Fibroblast of mammary gland (primary cell): ENCODE measurements at regions not wholly inside any gene's neighbourhood (a gene's known extent, or its start where the extent isn't known, plus 50 kb on each side); places are given as distances from the start of the nearest gene placed in this dataset.

Experiments
- DNase-seq: peaks from one replicate; pipeline ENCODE4 v3.0.0-alpha.2; 2010; ENCODE audit warnings: low read depth
- H3K4me3 ChIP-seq: 2 replicates; pipeline ENCODE4 v1.5.1; 2011; ENCODE audit warnings: low read depth, mild to moderate bottlenecking, low read length, moderate library complexity; ENCODE audit not compliant: control insufficient read depth
- TF ChIP-seq, protein P1 (sequence below): conservative IDR thresholded peaks from 2 replicates; pipeline ENCODE4 v1.5.1; 2011; ENCODE audit warnings: low read depth, low read length, inconsistent platforms; ENCODE audit not compliant: control insufficient read depth, insufficient read depth

DNA sequence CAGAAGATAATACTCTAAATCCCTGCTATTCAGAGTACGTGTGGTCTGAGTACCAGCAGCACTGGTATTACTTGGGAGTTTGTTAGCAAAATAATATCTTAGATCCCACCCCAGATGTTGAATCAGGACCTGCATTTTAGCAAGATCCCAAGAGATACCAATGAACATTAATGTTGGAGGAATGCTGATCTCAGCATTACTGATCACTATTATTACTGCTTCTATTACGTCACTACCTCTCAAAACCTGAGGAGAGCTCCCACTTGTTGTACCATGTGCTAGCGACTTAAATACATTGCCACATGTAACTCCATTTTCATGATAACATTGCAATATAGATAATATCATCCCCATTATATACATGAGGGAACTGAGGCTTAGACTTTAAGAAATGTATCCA lies 185.2 kb downstream of the SPRY1 start:
- no peak overlapping the region for H3K4me3 ChIP-seq
- no peak for DNase-seq
- TF ChIP-seq, protein P1, sequence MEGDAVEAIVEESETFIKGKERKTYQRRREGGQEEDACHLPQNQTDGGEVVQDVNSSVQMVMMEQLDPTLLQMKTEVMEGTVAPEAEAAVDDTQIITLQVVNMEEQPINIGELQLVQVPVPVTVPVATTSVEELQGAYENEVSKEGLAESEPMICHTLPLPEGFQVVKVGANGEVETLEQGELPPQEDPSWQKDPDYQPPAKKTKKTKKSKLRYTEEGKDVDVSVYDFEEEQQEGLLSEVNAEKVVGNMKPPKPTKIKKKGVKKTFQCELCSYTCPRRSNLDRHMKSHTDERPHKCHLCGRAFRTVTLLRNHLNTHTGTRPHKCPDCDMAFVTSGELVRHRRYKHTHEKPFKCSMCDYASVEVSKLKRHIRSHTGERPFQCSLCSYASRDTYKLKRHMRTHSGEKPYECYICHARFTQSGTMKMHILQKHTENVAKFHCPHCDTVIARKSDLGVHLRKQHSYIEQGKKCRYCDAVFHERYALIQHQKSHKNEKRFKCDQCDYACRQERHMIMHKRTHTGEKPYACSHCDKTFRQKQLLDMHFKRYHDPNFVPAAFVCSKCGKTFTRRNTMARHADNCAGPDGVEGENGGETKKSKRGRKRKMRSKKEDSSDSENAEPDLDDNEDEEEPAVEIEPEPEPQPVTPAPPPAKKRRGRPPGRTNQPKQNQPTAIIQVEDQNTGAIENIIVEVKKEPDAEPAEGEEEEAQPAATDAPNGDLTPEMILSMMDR: no peak

DNA sequence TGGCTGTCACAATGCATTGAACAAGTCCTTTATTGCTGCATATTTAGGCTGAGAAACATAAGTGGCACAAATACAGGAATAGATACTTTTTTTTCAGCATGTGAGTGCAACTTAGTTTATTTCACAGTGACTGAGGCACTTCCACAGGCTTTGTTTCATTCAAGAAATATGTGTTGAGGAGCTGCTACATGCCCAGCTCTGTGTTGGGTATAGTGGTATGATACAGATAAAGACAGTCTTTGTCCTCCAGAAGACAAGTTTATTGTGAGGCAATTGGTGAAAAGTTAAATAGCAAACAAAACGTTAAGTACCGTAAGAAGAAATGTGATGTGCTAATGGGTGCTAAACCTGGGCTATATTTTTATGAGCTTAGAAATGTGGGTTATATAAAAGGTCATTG lies 186.4 kb downstream of the SPRY1 start:
- TF ChIP-seq, protein P1: no peak
- DNase-seq: no peak
- no peak overlapping the region for H3K4me3 ChIP-seq

DNA sequence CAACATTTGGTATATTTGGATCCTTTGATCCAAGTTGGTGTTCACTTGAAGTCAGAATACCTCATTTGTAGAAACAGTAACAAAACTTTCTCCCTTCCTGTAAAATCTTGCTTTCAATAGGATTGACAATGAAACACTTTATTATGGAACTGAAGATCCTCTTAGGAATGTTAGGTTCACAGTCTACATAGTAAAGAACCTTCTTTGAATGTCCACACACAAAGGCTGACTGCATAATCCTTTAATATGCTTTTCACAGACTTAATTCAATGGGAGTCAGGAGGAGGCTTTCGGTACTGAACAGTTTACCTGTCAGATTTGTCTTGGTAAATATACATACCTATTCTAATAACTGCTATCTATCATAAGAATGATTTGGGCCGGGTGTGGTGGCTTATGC lies 188.5 kb downstream of the SPRY1 start:
- DNase-seq: no peak
- TF ChIP-seq, protein P1: no peak
- H3K4me3 ChIP-seq: no peak overlapping the region

DNA sequence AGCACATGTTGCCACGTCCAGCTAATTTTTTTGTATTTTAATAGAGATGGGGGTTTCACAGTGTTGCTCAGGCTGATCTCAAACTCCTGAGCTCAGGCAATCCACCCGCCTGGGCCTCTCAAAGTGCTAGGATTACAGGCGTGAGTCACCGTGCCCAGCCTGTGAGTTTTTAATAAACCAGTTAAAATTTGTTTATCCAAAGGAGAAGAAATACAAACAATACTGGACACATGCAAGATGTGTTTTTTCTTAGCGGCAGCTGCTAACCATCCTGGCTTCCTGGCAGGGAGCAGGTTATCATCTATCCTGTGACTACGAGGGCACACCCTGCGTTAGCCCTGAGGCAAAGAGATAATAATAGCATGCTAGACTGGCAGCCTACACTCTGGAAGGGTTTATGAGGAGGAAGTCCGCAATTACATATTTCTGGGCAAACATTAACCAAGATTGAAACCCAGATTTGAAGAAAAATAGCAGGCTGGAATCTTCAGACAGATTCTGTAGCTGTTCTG lies 191.4 kb downstream of the SPRY1 start:
- no peak for DNase-seq
- no peak overlapping the region for H3K4me3 ChIP-seq
- TF ChIP-seq, protein P1: no peak

DNA sequence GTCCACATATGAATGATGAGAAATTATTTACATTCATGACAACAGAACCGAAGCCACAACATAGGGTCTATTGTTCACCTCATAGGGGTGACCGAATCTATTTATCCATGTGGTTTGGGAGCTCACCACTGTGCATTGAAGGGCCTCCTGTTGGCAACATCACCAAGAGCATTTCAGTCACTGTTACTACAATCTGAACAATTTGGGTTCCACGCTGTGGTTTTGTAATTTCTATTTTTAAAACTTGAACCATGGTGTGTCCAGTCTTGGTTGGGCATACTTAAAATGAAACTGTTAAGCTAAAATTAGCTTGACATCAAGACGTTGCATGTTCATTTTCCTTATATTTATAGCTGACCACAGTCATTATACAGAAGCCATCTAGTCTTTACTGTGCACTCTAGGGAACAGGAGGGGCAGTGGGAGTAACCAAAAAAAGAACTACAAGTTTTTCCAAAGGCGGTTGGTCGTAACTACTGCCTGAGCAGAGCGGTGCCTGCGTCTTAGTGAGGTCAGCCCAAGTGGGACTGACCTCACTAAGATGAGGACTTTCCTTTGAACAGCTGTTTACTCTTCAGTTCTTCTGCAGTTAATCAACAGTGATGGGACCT lies 192.1 kb downstream of the SPRY1 start:
- no peak overlapping the region for H3K4me3 ChIP-seq
- no peak for DNase-seq
- TF ChIP-seq, protein P1: no peak

DNA sequence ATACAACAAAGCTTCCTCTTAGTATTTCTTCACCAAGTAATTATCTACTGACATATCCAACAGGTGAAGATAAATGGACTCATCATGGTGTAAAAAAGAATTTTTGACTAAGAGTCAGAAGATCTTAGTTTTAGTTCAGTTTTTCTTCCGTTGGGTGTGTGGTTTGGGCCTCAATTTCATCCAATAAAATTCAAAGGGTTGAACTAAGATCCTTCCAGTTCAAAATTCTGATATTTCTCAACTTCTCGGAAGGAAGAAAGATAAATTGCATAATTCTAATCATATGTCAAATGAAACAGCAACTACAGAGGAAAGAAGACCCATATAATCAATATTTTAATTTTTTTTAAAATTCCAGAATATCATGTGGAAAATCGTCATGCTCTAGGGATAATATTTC lies 192.7 kb downstream of the SPRY1 start:
- TF ChIP-seq, protein P1: no peak
- H3K4me3 ChIP-seq: no peak overlapping the region
- DNase-seq: no peak

DNA sequence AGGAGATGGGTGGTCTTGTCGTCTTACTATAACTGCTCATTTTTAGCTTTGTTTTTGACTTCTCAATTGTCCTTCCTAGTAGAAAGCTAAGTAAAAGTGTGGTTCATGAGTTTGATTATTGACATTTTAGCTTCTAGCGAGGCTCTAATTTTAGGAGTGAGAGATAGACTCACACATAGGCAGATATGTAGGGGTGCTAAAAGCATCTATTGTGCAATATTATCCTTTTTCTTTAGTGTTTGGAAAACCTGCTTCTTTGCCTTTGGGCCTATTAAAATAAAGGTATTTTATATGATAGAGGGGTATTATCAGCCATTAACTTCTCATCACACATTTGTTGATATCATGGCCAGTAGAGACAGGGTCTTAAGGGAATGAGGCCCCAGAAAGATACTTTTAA lies 195.3 kb downstream of the SPRY1 start:
- TF ChIP-seq, protein P1: no peak
- no peak for DNase-seq
- no peak overlapping the region for H3K4me3 ChIP-seq
